Panc1 (cell line): ENCODE measurements at regions not wholly inside any gene's neighbourhood (a gene's known extent, or its start where the extent isn't known, plus 50 kb on each side); places are given as distances from the start of the nearest gene placed in this dataset.

ENCODE experiments used
- SIN3A ChIP-seq: IDR thresholded peaks from 2 replicates; pipeline ENCODE4 v1.6.1; 2012; ENCODE audit warnings: low read depth, mild to moderate bottlenecking, low read length, moderate library complexity, borderline replicate concordance; ENCODE audit not compliant: insufficient read depth
- TF ChIP-seq, protein P1 (sequence below): fragments of 450-650 bp; IDR thresholded peaks from 2 replicates; pipeline ENCODE4 v1.5.1; 2017; ENCODE audit warnings: mild to moderate bottlenecking

DNA sequence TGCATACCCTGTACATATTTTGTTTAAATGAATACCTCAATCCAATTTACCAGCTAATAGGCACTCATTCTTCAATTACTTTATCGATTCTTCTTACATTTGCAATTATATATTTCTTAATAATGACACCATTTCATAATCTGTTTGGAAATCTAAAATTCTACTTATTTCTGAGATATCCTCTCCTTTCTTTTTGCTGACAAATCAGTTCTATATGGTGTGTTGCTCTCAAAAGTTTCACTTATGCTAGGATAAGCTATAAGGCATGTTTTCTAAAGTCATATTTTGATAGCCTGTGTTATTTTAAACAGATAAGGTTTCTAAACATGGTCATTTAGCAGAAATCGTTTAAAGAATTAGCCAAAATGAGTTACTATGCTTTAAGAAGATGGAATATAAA, 140.6 kb upstream of the GJE1 start:
- no peak for TF ChIP-seq SIN3A
- TF ChIP-seq, protein P1, sequence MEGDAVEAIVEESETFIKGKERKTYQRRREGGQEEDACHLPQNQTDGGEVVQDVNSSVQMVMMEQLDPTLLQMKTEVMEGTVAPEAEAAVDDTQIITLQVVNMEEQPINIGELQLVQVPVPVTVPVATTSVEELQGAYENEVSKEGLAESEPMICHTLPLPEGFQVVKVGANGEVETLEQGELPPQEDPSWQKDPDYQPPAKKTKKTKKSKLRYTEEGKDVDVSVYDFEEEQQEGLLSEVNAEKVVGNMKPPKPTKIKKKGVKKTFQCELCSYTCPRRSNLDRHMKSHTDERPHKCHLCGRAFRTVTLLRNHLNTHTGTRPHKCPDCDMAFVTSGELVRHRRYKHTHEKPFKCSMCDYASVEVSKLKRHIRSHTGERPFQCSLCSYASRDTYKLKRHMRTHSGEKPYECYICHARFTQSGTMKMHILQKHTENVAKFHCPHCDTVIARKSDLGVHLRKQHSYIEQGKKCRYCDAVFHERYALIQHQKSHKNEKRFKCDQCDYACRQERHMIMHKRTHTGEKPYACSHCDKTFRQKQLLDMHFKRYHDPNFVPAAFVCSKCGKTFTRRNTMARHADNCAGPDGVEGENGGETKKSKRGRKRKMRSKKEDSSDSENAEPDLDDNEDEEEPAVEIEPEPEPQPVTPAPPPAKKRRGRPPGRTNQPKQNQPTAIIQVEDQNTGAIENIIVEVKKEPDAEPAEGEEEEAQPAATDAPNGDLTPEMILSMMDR: no peak
